GM12875 (cell line): ENCODE measurements at regions not wholly inside any gene's neighbourhood (a gene's known extent, or its start where the extent isn't known, plus 50 kb on each side); places are given as distances from the start of the nearest gene placed in this dataset.

Experiments used
- H3K4me3 ChIP-seq: one replicate; pipeline ENCODE4 v1.5.1; 2011; ENCODE audit warnings: low read depth, low read length, control low read depth
- CTCF ChIP-seq: IDR thresholded peaks from 2 replicates; pipeline ENCODE4 v1.5.1; 2011; ENCODE audit warnings: low read depth, mild to moderate bottlenecking, control low read depth, inconsistent platforms, low read length, moderate library complexity, borderline replicate concordance; ENCODE audit not compliant: insufficient read depth

GRCh38 chr15:79592126-79592525 lies 160.0 kb downstream of the MINAR1 start:
- H3K4me3 ChIP-seq = no peak overlapping the region
- TF ChIP-seq CTCF = no peak

- H3K4me3 ChIP-seq = no peak overlapping the region
- TF ChIP-seq CTCF = no peak
These were observed 161.2 kb downstream of the MINAR1 start for GRCh38 chr15:79593119-79593869.

- no peak overlapping the region for H3K4me3 ChIP-seq
These were observed 163.2 kb downstream of the MINAR1 start for GRCh38 chr15:79595306-79595705.

GRCh38 chr15:79595995-79596622 lies 164.0 kb downstream of the MINAR1 start:
- peak; percentile 97 for TF ChIP-seq CTCF
- no peak overlapping the region for H3K4me3 ChIP-seq

More at GRCh38 chr15:79595306-79595705, 163.2 kb downstream of the MINAR1 start:
- TF ChIP-seq CTCF = no peak

GRCh38 chr15:79598639-79599038 lies 166.5 kb downstream of the MINAR1 start:
- no peak overlapping the region for H3K4me3 ChIP-seq
- no peak for TF ChIP-seq CTCF

- no peak overlapping the region for H3K4me3 ChIP-seq
- no peak for TF ChIP-seq CTCF
These were observed 169.4 kb downstream of the MINAR1 start for GRCh38 chr15:79601405-79602086.
